Small intestine (tissue), 7 donors: ENCODE measurements at regions not wholly inside any gene's neighbourhood (a gene's known extent, or its start where the extent isn't known, plus 50 kb on each side); places are given as distances from the start of the nearest gene placed in this dataset.
A peak's percentile ranks its signal among the peaks of the same experiment; 100 is the strongest.

Experiments used
- DNase-seq, 2 donors: peaks; one replicate each; pipeline versions ENCODE4 v3.0.0 to v3.0.0-alpha.2; 2013
- FAIRE-seq: peaks from 2 replicates; lab custom pipeline; 2012; peaks lifted over from hg19 to GRCh38; lab: Jason Lieb, UNC
- H3K27ac ChIP-seq, 3 donors: one replicate each; pipeline ENCODE4 v1.5.1; 2013; ENCODE audit warnings: low read length in 2 of 3, mild to moderate bottlenecking in 2 of 3, control low read depth in 1 of 3, inconsistent platforms in 1 of 3, low read depth in 1 of 3, moderate library complexity in 1 of 3
- H3K27me3 ChIP-seq, 3 donors: one replicate each; pipeline ENCODE4 v1.6.1; 2013; ENCODE audit warnings: low read length in 3 of 3, inconsistent platforms in 1 of 3; ENCODE audit not compliant: control insufficient read depth in 3 of 3, insufficient read depth in 3 of 3
- H3K36me3 ChIP-seq, 3 donors: one replicate each; pipeline ENCODE4 v1.6.1; 2013; ENCODE audit warnings: low read length in 3 of 3, inconsistent platforms in 1 of 3, low read depth in 1 of 3, mild to moderate bottlenecking in 1 of 3, moderate library complexity in 1 of 3; ENCODE audit not compliant: control insufficient read depth in 3 of 3, insufficient read depth in 2 of 3
- H3K4me1 ChIP-seq, 3 donors: one replicate each; pipeline ENCODE4 v1.6.1; 2013; ENCODE audit warnings: low read length in 2 of 3, inconsistent platforms in 1 of 3, low read depth in 1 of 3, mild to moderate bottlenecking in 1 of 3, moderate library complexity in 1 of 3; ENCODE audit not compliant: control insufficient read depth in 3 of 3, insufficient read depth in 2 of 3
- H3K4me3 ChIP-seq, 3 donors: one replicate each; pipeline ENCODE4 v1.5.1; 2013; ENCODE audit warnings: low read length in 3 of 3, control low read depth in 1 of 3, inconsistent platforms in 1 of 3, low read depth in 1 of 3, mild to moderate bottlenecking in 1 of 3, moderate library complexity in 1 of 3
- H3K9me3 ChIP-seq, 2 donors: one replicate each; pipeline ENCODE4 v1.6.1; 2013; ENCODE audit warnings: low read depth in 1 of 2, low read length in 1 of 2; ENCODE audit not compliant: control insufficient read depth in 2 of 2, insufficient read depth in 1 of 2
- WGBS, 3 donors: extraction: QIAGEN DNeasy Blood & Tissue Kit; methylation state at CpG; one replicate each; pipeline ENCODE4 v1.1.7; 2013; 5-methylcytosine and 5-hydroxymethylcytosine counted together
- donor health status: healthy with polysubstance abuse.
- donor health status: control.
- donor health status: control.
- donor health status: Bipolar disorder and iron deficiency.
- donor health status: healthy.

- 81 to 85% (median 81%) methylated on average over 17 of the region's 17 CpGs for WGBS, 3 donors
- DNase-seq (peak in 1 of 2 donors; percentile 6), FAIRE-seq (no peak)
- Histone ChIP-seq H3K4me1 (no peaks in the 10 kb centered on the region), H3K4me3 (no peak overlapping the region), H3K9me3 (no peaks in the 10 kb centered on the region), H3K36me3 (no peaks in the 10 kb centered on the region), H3K27ac (no peak overlapping the region), H3K27me3 (peaks cover 0 to 4% (median 0%) of the 10 kb centered on the region in 3 donors)
These were observed 196.5 kb upstream of the ATP11B start for GRCh38 chr3:182596676-182597410.

GRCh38 chr3:182597621-182598041 lies 195.7 kb upstream of the ATP11B start:
- Histone ChIP-seq H3K4me1 (no peaks in the 10 kb centered on the region), H3K9me3 (no peaks in the 10 kb centered on the region), H3K27ac (no peak overlapping the region), H3K27me3 (peaks cover 0 to 4% (median 0%) of the 10 kb centered on the region in 3 donors), H3K4me3 (no peak overlapping the region), H3K36me3 (no peaks in the 10 kb centered on the region)
- DNase-seq (no peak), FAIRE-seq (no peak)
- WGBS, 3 donors, result 39 to 70% (median 54%) methylated on average over 3 of the region's 3 CpGs

DNA sequence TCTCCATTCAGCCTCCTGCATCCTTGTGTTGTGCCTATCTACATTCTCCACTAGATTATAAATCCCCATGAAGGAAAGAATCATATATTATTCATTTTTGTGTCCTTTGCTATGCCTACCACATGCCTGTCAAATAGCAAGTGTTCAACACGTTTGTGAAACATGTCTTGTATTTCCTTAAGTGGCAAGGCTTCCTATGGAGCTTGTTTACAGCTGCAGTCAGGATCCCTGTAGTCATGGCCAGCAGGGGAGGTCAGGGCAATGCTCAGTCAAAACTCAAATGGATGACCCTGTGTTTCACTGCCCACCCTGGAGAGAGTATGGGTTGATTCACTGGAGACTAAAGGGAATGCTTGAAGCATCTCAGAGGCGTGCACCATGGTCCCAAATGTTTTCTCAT lies 191.7 kb upstream of the ATP11B start:
- no peaks in the 10 kb centered on the region for H3K4me1 ChIP-seq
- FAIRE-seq, result no peak
- H3K36me3 ChIP-seq, result no peaks in the 10 kb centered on the region
- no peak overlapping the region for H3K4me3 ChIP-seq
- no peak for DNase-seq
- 50 to 53% (median 52%) methylated on average over 2 of the region's 2 CpGs for WGBS, 3 donors
- H3K27me3 ChIP-seq, result no peaks in the 10 kb centered on the region
- no peaks in the 10 kb centered on the region for H3K9me3 ChIP-seq
- no peak overlapping the region for H3K27ac ChIP-seq

- Histone ChIP-seq H3K27ac (no peak overlapping the region), H3K27me3 (no peaks in the 10 kb centered on the region), H3K9me3 (no peaks in the 10 kb centered on the region), H3K36me3 (no peaks in the 10 kb centered on the region), H3K4me3 (no peak overlapping the region), H3K4me1 (no peaks in the 10 kb centered on the region)
- DNase-seq (no peak), FAIRE-seq (no peak)
These were observed 189.8 kb upstream of the ATP11B start for GRCh38 chr3:182603501-182603900.

- WGBS, 3 donors, result 23 to 51% (median 36%) methylated on average over 5 of the region's 5 CpGs
- Histone ChIP-seq H3K4me3 (no peak overlapping the region), H3K4me1 (peaks cover 0 to 5% (median 2%) of the 10 kb centered on the region in 3 donors), H3K36me3 (no peaks in the 10 kb centered on the region), H3K27ac (no peak overlapping the region), H3K9me3 (no peaks in the 10 kb centered on the region), H3K27me3 (no peaks in the 10 kb centered on the region)
- FAIRE-seq (no peak), DNase-seq (peak; percentile 36 to 42)
These were observed 187.3 kb upstream of the ATP11B start for GRCh38 chr3:182605882-182606611.

- no peaks in the 10 kb centered on the region for H3K36me3 ChIP-seq
- peak; percentile 58 to 71 for DNase-seq
- no peaks in the 10 kb centered on the region for H3K27me3 ChIP-seq
- H3K27ac ChIP-seq, result no peak overlapping the region
- FAIRE-seq, result no peak
- H3K4me1 ChIP-seq, result peaks cover 0 to 5% (median 2%) of the 10 kb centered on the region in 3 donors
- no peak overlapping the region for H3K4me3 ChIP-seq
- 13 to 43% (median 31%) methylated on average over 2 of the region's 2 CpGs for WGBS, 3 donors
- H3K9me3 ChIP-seq, result no peaks in the 10 kb centered on the region
These were observed 186.3 kb upstream of the ATP11B start for GRCh38 chr3:182606905-182607504.

DNA sequence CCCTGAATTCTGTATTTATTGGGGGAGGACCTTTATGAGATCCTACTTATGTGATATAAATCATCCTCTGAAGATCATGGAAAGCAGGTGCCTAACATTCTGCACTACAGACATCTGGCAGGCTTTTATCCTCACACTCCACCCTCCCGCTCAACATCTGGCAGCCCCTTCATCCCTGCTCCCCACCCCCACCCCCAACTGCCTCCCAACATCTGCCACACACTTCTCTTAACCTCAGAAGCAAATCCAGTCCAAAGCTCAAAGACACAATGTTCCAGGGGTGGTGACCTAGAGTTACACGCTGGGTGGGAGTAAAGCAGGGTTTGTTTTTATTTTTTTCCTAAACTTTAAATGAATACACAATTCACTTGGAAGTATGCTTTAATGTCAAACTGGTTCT lies 184.5 kb upstream of the ATP11B start:
- DNase-seq, result peak in 1 of 2 donors; percentile 10
- Histone ChIP-seq H3K27me3 (no peaks in the 10 kb centered on the region), H3K36me3 (no peaks in the 10 kb centered on the region), H3K9me3 (no peaks in the 10 kb centered on the region), H3K4me1 (peaks cover 0 to 5% (median 2%) of the 10 kb centered on the region in 3 donors), H3K27ac (no peak overlapping the region), H3K4me3 (no peak overlapping the region)
- 55 to 61% (median 58%) methylated on average over 2 of the region's 2 CpGs for WGBS, 3 donors
- no peak for FAIRE-seq

- H3K4me1 ChIP-seq, result peaks cover 0 to 5% (median 2%) of the 10 kb centered on the region in 3 donors
- no peaks in the 10 kb centered on the region for H3K27me3 ChIP-seq
- H3K9me3 ChIP-seq, result no peaks in the 10 kb centered on the region
- no peak for FAIRE-seq
- peak; percentile 63 for DNase-seq
- no peak overlapping the region for H3K27ac ChIP-seq
- 19 to 50% (median 30%) methylated on average over 6 of the region's 6 CpGs for WGBS, 3 donors
- no peaks in the 10 kb centered on the region for H3K36me3 ChIP-seq
- no peak overlapping the region for H3K4me3 ChIP-seq
These were observed 183.6 kb upstream of the ATP11B start for GRCh38 chr3:182609575-182610156.
